ENCODE measurements at regions not wholly inside any gene's neighbourhood (a gene's known extent, or its start where the extent isn't known, plus 50 kb on each side); places are given as distances from the start of the nearest gene placed in this dataset.

- no peak overlapping the region for H3K27ac ChIP-seq (ENCODE audit: low read depth, low read length, poor library complexity, severe bottlenecking)
- no peaks in the 10 kb centered on the region for H3K36me3 ChIP-seq (ENCODE audit: insufficient read depth, low read length, poor library complexity, severe bottlenecking)
- BruUV-seq (replicated peaks) = no TSS peak
- intact Hi-C loops (cut with micrococcal nuclease; ENCODE audit: unreplicated experiment) = no loop called here
- no peak for DNase-seq (ENCODE audit: low spot score)
- no peak overlapping the region for H3K4me3 ChIP-seq (ENCODE audit: low read depth, low read length, poor library complexity, severe bottlenecking)
- H3K4me1 ChIP-seq (ENCODE audit: insufficient read depth, low read length, poor library complexity, severe bottlenecking) = no peaks in the 10 kb centered on the region
- TF ChIP-seq EZH2 (IDR thresholded peaks at IDR 0.05; ENCODE audit: borderline replicate concordance, low read depth, low read length, poor library complexity, severe bottlenecking) = no peak
- TF ChIP-seq CTCF (conservative IDR thresholded peaks at IDR 0.05; ENCODE audit: low read depth, low read length) = no peak
- ChIA-PET POLR2A (ENCODE audit: low non-redundant PET) (no interaction called here), CTCF (no interaction called here)
- H3K9me3 ChIP-seq (ENCODE audit: low read depth, low read length, poor library complexity, severe bottlenecking) = no peaks in the 10 kb centered on the region
- H3K27me3 ChIP-seq (replicated peaks; ENCODE audit: insufficient read depth, low read depth, low read length, poor library complexity) = no peaks in the 10 kb centered on the region
Measured at GRCh38 chr12:82187011-82187410, 171.2 kb downstream of the CCDC59 start.

- no peak for DNase-seq (ENCODE audit: low spot score)
- intact Hi-C loops (cut with micrococcal nuclease; ENCODE audit: unreplicated experiment) = no loop called here
- Histone ChIP-seq H3K4me1 (ENCODE audit: insufficient read depth, low read length, poor library complexity, severe bottlenecking) (no peaks in the 10 kb centered on the region), H3K27ac (ENCODE audit: low read depth, low read length, poor library complexity, severe bottlenecking) (no peak overlapping the region), H3K9me3 (ENCODE audit: low read depth, low read length, poor library complexity, severe bottlenecking) (no peaks in the 10 kb centered on the region), H3K27me3 (replicated peaks; ENCODE audit: insufficient read depth, low read depth, low read length, poor library complexity) (no peaks in the 10 kb centered on the region), H3K36me3 (ENCODE audit: insufficient read depth, low read length, poor library complexity, severe bottlenecking) (no peaks in the 10 kb centered on the region), H3K4me3 (ENCODE audit: low read depth, low read length, poor library complexity, severe bottlenecking) (no peak overlapping the region)
- TF ChIP-seq CTCF (conservative IDR thresholded peaks at IDR 0.05; ENCODE audit: low read depth, low read length) (no peak), EZH2 (IDR thresholded peaks at IDR 0.05; ENCODE audit: borderline replicate concordance, low read depth, low read length, poor library complexity, severe bottlenecking) (no peak)
- BruUV-seq (replicated peaks) = no TSS peak
- POLR2A ChIA-PET (ENCODE audit: low non-redundant PET) = no interaction called here
- CTCF ChIA-PET = no interaction called here
Measured at GRCh38 chr12:82186282-82186681, 171.9 kb downstream of the CCDC59 start.

- Histone ChIP-seq H3K4me3 (ENCODE audit: low read depth, low read length, poor library complexity, severe bottlenecking) (no peak overlapping the region), H3K36me3 (ENCODE audit: insufficient read depth, low read length, poor library complexity, severe bottlenecking) (no peaks in the 10 kb centered on the region), H3K27me3 (replicated peaks; ENCODE audit: insufficient read depth, low read depth, low read length, poor library complexity) (no peaks in the 10 kb centered on the region), H3K27ac (ENCODE audit: low read depth, low read length, poor library complexity, severe bottlenecking) (no peak overlapping the region), H3K4me1 (ENCODE audit: insufficient read depth, low read length, poor library complexity, severe bottlenecking) (no peaks in the 10 kb centered on the region), H3K9me3 (ENCODE audit: low read depth, low read length, poor library complexity, severe bottlenecking) (no peaks in the 10 kb centered on the region)
- ChIA-PET CTCF (no interaction called here), POLR2A (ENCODE audit: low non-redundant PET) (no interaction called here)
- DNase-seq (ENCODE audit: low spot score) = no peak
- no TSS peak for BruUV-seq (replicated peaks)
- intact Hi-C loops (cut with micrococcal nuclease; ENCODE audit: unreplicated experiment) = no loop called here
- TF ChIP-seq CTCF (conservative IDR thresholded peaks at IDR 0.05; ENCODE audit: low read depth, low read length) = no peak
- no peak for TF ChIP-seq EZH2 (IDR thresholded peaks at IDR 0.05; ENCODE audit: borderline replicate concordance, low read depth, low read length, poor library complexity, severe bottlenecking)
Measured at GRCh38 chr12:82184844-82185243, 173.3 kb downstream of the CCDC59 start.

Data from A673 (cell line).